RKO (cell line): ENCODE measurements at regions not wholly inside any gene's neighbourhood (a gene's known extent, or its start where the extent isn't known, plus 50 kb on each side); places are given as distances from the start of the nearest gene placed in this dataset.

Source experiments
- DNase-seq: peaks from one replicate; pipeline ENCODE4 v3.0.0-alpha.2; 2016; ENCODE audit warnings: low spot score

GRCh38 chr6:41404182-41404845, 68.9 kb downstream of the NCR2 start:
- no peak for DNase-seq

DNA sequence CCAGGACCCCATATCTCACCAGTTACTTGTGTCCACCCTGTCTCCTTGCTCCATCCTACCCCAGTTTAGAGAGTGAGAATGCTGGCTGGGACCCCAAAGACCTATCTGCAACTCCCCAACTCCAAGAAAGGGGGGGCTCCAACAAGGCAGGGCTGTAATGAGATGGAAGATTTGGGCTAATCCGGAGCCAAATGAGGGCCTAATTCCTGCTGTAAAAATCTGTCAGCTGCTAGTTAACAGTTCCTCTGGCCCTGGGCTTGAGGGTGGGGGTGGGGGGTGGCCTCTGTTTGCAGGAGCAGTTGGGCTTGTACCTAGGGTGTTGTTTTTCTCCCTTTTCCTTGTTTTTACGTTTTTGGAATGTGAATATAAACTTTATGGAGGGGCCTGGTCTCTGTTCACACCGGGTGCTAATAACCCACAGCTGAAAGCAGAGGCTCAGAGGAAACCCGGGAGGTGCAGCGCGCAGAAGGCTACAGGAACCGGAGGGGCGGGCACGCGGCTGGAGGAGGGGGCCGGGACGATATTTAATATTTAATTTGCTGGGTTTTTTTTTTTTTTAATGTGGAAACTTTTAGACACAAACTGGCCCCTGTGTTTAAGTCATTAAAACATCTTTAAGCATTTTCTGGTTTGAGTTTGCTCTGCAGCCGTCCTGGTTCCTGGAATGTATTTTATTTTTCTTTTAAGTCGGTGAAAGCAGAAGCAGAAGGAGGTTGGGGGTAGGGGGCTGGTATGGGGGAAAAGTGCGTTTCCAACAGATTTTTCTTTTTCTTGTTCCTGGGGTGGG, 70.7 kb downstream of the NCR2 start:
- no peak for DNase-seq

GRCh38 chr6:41406728-41407489, 71.5 kb downstream of the NCR2 start:
- no peak for DNase-seq

DNA sequence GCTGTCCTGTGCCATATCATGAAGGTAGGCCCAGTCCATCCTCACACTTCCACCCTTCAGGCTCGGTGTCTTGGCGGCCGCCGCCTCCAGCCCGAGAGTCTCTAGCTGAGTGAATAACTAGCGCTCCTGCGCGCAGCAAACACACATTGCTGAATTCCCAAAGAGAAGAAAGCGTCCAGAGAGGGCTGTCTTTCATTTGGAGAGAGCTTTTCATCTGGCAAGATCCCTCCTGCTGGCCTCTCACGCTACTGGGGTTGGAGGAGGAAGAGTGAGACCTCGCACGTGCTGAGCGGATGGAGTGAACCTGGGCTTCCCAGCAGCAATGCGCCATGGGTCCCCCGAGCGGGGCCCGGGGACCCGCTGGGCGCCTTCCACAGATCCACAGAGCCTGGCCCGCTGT, 73.2 kb downstream of the NCR2 start:
- no peak for DNase-seq

GRCh38 chr6:41408982-41409381, 73.6 kb downstream of the NCR2 start:
- DNase-seq: no peak

GRCh38 chr6:41409489-41409888, 74.1 kb downstream of the NCR2 start:
- DNase-seq: no peak

GRCh38 chr6:41411961-41412360, 76.6 kb downstream of the NCR2 start:
- DNase-seq: no peak

GRCh38 chr6:41413250-41413649, 77.8 kb downstream of the NCR2 start:
- no peak for DNase-seq

DNA sequence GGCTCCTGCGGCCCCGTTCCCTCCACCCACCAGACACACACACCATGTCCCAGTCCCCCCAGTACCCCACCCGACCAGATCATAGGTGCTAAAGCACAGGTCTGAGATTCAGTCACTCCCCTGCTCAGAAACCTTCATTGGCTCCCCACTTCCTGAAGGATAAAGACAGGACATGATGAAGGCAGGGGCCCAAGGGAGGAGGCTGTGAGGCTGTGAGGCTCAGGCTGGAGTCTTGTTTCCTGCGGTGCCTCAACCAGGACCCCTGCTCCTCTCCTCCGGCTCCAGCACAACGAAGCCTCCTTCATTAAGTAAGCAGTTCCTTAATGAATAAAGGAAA, 81.1 kb downstream of the NCR2 start:
- DNase-seq: no peak

DNA sequence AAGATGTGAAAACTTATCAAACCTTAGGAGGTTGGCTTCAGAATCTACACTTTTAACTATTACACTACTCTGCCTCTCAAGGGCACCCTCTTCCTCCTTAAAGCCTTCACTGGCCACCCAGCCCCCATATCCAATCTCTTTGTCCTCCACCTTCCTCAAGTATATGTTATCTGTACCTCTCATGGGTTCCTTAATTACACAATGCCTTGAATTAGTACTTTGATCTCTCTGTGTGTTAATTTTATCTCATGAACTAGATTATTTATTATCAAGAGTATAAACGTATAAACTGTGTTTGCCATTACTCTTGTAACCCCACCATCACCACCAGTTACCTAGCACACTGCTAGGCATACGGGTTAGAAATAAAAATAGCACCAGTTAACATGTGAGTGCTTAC, 83.3 kb downstream of the NCR2 start:
- no peak for DNase-seq

DNA sequence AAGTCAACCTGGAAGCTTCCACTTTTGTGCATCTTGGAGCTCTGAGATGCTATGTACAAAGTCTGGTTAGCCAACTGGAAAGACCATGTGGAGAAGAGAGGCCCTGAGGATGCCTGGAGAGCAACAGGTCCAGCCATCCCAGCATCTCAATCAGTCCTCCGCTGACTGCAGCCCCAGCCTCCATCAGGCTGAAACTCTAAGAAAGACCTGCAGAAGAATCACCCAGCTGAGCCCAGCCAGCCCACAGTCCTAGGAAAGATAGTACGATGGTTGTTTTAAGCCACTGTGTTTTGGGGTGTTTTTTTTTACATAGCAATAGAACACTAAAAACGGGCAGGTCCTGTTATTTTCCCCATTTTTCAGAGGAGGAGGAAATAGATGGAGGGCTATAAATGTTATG, 84.0 kb downstream of the NCR2 start:
- DNase-seq: no peak

GRCh38 chr6:41420186-41420585, 84.8 kb downstream of the NCR2 start:
- DNase-seq: no peak

GRCh38 chr6:41422161-41422560, 86.8 kb downstream of the NCR2 start:
- DNase-seq: no peak

DNA sequence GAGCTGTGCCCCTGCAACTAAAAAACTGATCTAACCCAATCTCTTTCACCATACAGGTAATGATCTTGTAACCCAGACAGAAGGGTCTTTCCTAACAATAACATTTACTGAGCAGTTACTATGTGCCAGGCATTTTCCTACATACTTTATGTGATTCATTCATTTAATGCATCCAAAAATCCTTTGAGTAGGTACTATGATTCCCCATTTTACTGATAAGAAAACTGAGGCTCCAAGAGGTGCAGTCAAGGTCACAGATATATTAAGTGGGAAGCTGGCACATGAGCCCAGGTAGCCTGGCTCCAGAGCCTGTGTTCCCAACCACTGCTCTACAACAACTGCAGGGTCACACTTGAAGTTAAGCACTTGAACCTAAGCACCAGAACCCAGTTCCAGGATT, 87.6 kb downstream of the NCR2 start:
- DNase-seq: no peak

DNA sequence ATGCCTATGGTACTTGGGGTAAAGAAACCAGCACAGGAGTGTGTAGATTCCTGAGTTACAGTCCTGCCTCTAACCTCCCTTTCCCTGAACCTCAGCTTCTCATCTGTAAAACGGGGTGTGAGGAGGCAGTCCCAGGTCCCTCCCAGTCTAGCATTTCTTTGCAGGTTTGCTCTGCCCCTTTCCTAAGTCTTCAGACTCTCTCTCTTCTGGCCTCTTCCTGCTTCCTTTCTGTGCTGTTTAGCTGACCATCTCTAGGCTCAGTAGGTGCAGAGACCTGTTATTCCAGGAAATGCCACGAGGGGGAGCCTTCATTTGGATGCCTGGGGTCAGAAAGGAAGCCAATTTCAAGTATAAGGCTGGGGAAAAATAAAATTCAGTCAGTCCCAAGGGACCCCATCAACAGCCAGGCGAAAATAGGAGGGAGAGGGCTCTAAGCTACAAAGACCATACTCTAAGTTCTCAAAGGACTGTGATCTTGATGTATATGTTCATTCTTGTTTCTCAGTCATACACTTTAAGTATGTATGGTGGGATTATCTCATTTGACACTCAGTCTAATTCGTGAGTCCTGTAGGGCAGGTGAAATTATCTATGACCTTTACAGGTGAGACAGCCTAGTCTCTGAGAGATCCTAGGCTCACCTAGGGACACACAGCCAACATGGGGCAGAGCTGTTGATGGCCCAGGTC, 89.1 kb downstream of the NCR2 start:
- peak; percentile 77 for DNase-seq

DNA sequence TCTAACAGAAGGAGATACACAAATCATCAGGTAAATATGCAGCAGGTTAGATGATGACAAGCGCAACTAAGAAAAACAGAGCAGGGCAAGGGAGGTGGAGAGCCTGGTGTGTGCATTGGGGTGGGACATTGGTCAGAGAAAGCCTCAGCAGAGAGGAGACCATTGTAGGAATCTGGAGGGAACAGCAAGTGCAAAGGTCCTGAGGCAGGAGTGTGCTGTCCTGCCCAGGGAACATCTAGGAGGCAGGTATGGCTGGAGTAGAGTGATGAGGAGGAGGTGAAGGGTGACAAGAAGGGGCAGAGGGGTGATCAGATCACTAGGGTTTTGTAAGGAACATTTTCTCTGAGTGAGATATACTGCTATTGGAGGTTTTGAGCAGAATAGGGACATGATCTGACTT, 90.1 kb downstream of the NCR2 start:
- DNase-seq: no peak

- no peak for DNase-seq
Measured at GRCh38 chr6:41426438-41426851, 91.0 kb downstream of the NCR2 start.

DNA sequence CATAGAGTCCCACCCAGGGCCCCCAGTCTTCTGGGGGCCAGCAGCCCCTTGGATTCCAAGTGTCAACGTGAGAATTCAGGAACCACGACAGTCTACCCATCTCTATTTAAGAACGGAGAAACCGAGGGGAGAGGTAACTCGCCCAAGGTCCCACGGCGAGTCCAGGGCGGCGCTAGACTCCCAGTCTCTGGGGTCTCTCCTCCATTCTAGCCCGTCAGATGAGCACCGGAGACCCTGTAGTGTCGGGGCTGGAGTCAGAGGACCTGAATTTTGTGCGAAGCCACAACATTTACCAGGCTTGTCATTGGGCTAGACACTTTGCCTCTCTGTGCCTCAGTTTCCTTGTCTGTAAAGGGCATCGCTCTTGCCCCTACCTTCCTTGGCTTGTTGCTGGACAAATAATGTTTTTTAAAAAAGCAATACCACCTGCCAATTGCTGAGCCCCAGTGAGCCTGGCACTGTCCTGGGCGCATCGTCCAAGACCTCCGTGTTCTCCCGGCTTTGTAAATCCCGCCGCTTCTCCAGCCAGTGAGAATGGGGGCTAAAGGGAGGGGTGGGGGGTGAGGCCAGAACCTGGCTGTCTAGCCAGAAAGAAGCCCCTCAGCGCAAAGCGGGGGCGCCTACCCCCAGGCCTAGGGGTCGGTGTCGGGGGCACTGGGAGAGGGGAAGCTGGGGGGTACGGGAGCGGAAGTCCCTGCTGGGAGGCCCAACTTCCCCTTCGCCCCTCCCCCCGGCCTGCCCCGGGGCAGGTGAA, 91.7 kb downstream of the NCR2 start:
- no peak for DNase-seq

GRCh38 chr6:41427642-41428335, 92.4 kb downstream of the NCR2 start:
- peak; percentile 60 for DNase-seq

GRCh38 chr6:41428336-41428995, 93.1 kb downstream of the NCR2 start:
- no peak for DNase-seq

- no peak for DNase-seq
Measured at GRCh38 chr6:41428996-41429421, 93.6 kb downstream of the NCR2 start.
